GM10248 (cell line): ENCODE measurements at regions not wholly inside any gene's neighbourhood (a gene's known extent, or its start where the extent isn't known, plus 50 kb on each side); places are given as distances from the start of the nearest gene placed in this dataset.

Source experiments
- CTCF ChIA-PET: fragments of 300-600 bp; sonication (Branson Sonifier 250); formaldehyde crosslinking; extraction: SDS; loops from one replicate; lab custom pipeline; 2021; ENCODE audit warnings: antibody characterized with exemption; lab: Yijun Ruan, JAX
- POLR2A ChIA-PET: fragments of 350-650 bp; sonication (Branson Sonifier 250); formaldehyde crosslinking; extraction: SDS; loops from one replicate; lab custom pipeline; 2020; ENCODE audit warnings: antibody characterized with exemption; lab: Yijun Ruan, JAX
- DNase-seq: peaks from one replicate; pipeline ENCODE4 v3.0.0; 2012; ENCODE audit errors: extremely low spot score
- CTCF ChIP-seq: IDR thresholded peaks from 2 replicates; pipeline ENCODE4 v1.5.1; 2012; ENCODE audit warnings: mild to moderate bottlenecking, low read depth; ENCODE audit errors: extremely low read depth, missing control alignments, control extremely low read depth

GRCh38 chr2:208948073-208948472, 475.8 kb upstream of the MAP2 start:
- CTCF ChIA-PET, result interaction anchor here (1.4 kb wide), 1 partner anchor 72 kb away, joined by 3 read pairs; no protein-coding TSS in a partner anchor
- TF ChIP-seq CTCF, result no peak
- DNase-seq, result no peak
- POLR2A ChIA-PET, result no interaction called here

- no peak for TF ChIP-seq CTCF
- DNase-seq, result no peak
- CTCF ChIA-PET, result no interaction called here
- POLR2A ChIA-PET, result no interaction called here
Measured at GRCh38 chr2:208970070-208970469, 453.8 kb upstream of the MAP2 start.

- no peak for TF ChIP-seq CTCF
- DNase-seq, result no peak
- CTCF ChIA-PET, result no interaction called here
- POLR2A ChIA-PET, result no interaction called here
Measured at GRCh38 chr2:208977582-208977981, 446.3 kb upstream of the MAP2 start.

- no peak for TF ChIP-seq CTCF
- DNase-seq, result no peak
Measured at GRCh38 chr2:208978946-208979345, 444.9 kb upstream of the MAP2 start.

GRCh38 chr2:208980321-208980720, 443.5 kb upstream of the MAP2 start:
- DNase-seq, result no peak
- ChIA-PET POLR2A (no interaction called here), CTCF (no interaction called here)
- TF ChIP-seq CTCF, result no peak

More at GRCh38 chr2:208978946-208979345, 444.9 kb upstream of the MAP2 start:
- CTCF ChIA-PET, result no interaction called here
- POLR2A ChIA-PET, result no interaction called here

GRCh38 chr2:208982831-208983230, 441.0 kb upstream of the MAP2 start:
- ChIA-PET POLR2A (no interaction called here), CTCF (no interaction called here)
- no peak for TF ChIP-seq CTCF
- DNase-seq, result no peak

GRCh38 chr2:208983486-208983885, 440.4 kb upstream of the MAP2 start:
- CTCF ChIA-PET, result no interaction called here
- no peak for DNase-seq

More at GRCh38 chr2:208983486-208983885, 440.4 kb upstream of the MAP2 start:
- TF ChIP-seq CTCF, result no peak
- POLR2A ChIA-PET, result no interaction called here
